NK-92 treated with Interleukin-12 subunit alpha and Interleukin-12 subunit beta, amount 100 ng/mL, for 24 hours (cell line): ENCODE measurements at regions not wholly inside any gene's neighbourhood (a gene's known extent, or its start where the extent isn't known, plus 50 kb on each side); places are given as distances from the start of the nearest gene placed in this dataset.
"Not testable (repeated sequence)": the region's sequence is repeated elsewhere in the genome, so short reads cannot be mapped to it uniquely, and the experiment has no call there.

Experiments used
- DNase-seq: peaks from one replicate; lab custom pipeline; 2025; lab: John Stamatoyannopoulos, UW

- DNase-seq, result no peak
Measured at GRCh38 chr6:19399406-19399805, 437.8 kb upstream of the ID4 start.

GRCh38 chr6:19404884-19405283 is 432.3 kb upstream of the ID4 start:
- not testable (repeated sequence) for DNase-seq

- no peak for DNase-seq
Measured at GRCh38 chr6:19408331-19408730, 428.8 kb upstream of the ID4 start.

GRCh38 chr6:19410481-19410880 is 426.7 kb upstream of the ID4 start:
- no peak for DNase-seq

GRCh38 chr6:19413323-19413722 is 423.8 kb upstream of the ID4 start:
- no peak for DNase-seq

GRCh38 chr6:19415605-19416326 is 421.4 kb upstream of the ID4 start:
- no peak for DNase-seq

- DNase-seq, result no peak
Measured at GRCh38 chr6:19416811-19417210, 420.4 kb upstream of the ID4 start.

- DNase-seq, result no peak
Measured at GRCh38 chr6:19417713-19418112, 419.5 kb upstream of the ID4 start.

- DNase-seq, result no peak
Measured at GRCh38 chr6:19424853-19425252, 412.3 kb upstream of the ID4 start.

- DNase-seq, result no peak
Measured at GRCh38 chr6:19427548-19427947, 409.6 kb upstream of the ID4 start.

GRCh38 chr6:19432966-19433498 is 404.1 kb upstream of the ID4 start:
- no peak for DNase-seq

- no peak for DNase-seq
Measured at GRCh38 chr6:19434065-19434464, 403.1 kb upstream of the ID4 start.

GRCh38 chr6:19435755-19436154 is 401.4 kb upstream of the ID4 start:
- no peak for DNase-seq

GRCh38 chr6:19438566-19439353 is 398.4 kb upstream of the ID4 start:
- no peak for DNase-seq

- DNase-seq, result no peak
Measured at GRCh38 chr6:19440531-19440930, 396.6 kb upstream of the ID4 start.

GRCh38 chr6:19443411-19443810 is 393.8 kb upstream of the ID4 start:
- no peak for DNase-seq

GRCh38 chr6:19444041-19444440 is 393.1 kb upstream of the ID4 start:
- no peak for DNase-seq

GRCh38 chr6:19444481-19444880 is 392.7 kb upstream of the ID4 start:
- DNase-seq, result no peak

GRCh38 chr6:19446570-19446969 is 390.6 kb upstream of the ID4 start:
- DNase-seq, result no peak

- DNase-seq, result no peak
Measured at GRCh38 chr6:19450651-19451050, 386.5 kb upstream of the ID4 start.

- DNase-seq, result no peak
Measured at GRCh38 chr6:19452495-19452894, 384.7 kb upstream of the ID4 start.

GRCh38 chr6:19454001-19454720 is 383.0 kb upstream of the ID4 start:
- DNase-seq, result no peak
